IMR-90 (cell line): ENCODE measurements at regions not wholly inside any gene's neighbourhood (a gene's known extent, or its start where the extent isn't known, plus 50 kb on each side); places are given as distances from the start of the nearest gene placed in this dataset.
"Not testable (repeated sequence)": the region's sequence is repeated elsewhere in the genome, so short reads cannot be mapped to it uniquely, and the experiment has no call there.

ENCODE experiments used
- ATAC-seq: fragments of 200-7000 bp; cut with Tn5 transposase; 2 replicates; pipeline ENCODE4 v1.9.1; 2020; ENCODE audit warnings: low read depth, mild to moderate bottlenecking, moderate library complexity
- BruUV-seq: library from RNA; stranded (reverse); fragments of 400-500 nt; replicated peaks from 2 replicates; lab custom pipeline; 2021; lab: Mats Ljungman, UMichigan
- CTCF ChIA-PET: fragments of 300-600 bp; formaldehyde crosslinking; extraction: SDS; loops from one replicate; lab custom pipeline; 2021; ENCODE audit warnings: antibody characterized with exemption; lab: Yijun Ruan, JAX
- POLR2A ChIA-PET: fragments of 300-600 bp; sonication (Branson Sonifier 250); formaldehyde crosslinking; loops from one replicate; lab custom pipeline; 2022; ENCODE audit warnings: antibody characterized with exemption; ENCODE audit not compliant: unreplicated experiment; lab: Charles Lee
- DNase-seq: peaks from one replicate; pipeline ENCODE4 v3.0.0; 2013
- H2AFZ ChIP-seq: replicated peaks from 2 replicates; pipeline ENCODE3; 2013; ENCODE audit warnings: low read length, mild to moderate bottlenecking; ENCODE audit not compliant: poor library complexity
- H2AK5ac ChIP-seq: 2 replicates; pipeline ENCODE4 v1.6.1; 2013; ENCODE audit warnings: low read depth, low read length, inconsistent platforms
- H2AK9ac ChIP-seq: replicated peaks from 2 replicates; pipeline ENCODE3; 2013; ENCODE audit warnings: mild to moderate bottlenecking, low read depth, low read length, moderate library complexity; ENCODE audit not compliant: poor library complexity
- H2BK120ac ChIP-seq: 2 replicates; pipeline ENCODE4 v1.6.1; 2013; ENCODE audit warnings: low read depth, low read length, inconsistent platforms
- H2BK15ac ChIP-seq: 3 replicates; pipeline ENCODE4 v1.6.1; 2013; ENCODE audit warnings: low read depth, low read length, inconsistent platforms
- H2BK20ac ChIP-seq: 2 replicates; pipeline ENCODE4 v1.6.1; 2013; ENCODE audit warnings: low read depth, mild to moderate bottlenecking, inconsistent platforms, low read length, moderate library complexity
- H2BK5ac ChIP-seq: 2 replicates; pipeline ENCODE4 v1.6.1; 2013; ENCODE audit warnings: mild to moderate bottlenecking, low read depth, low read length, inconsistent platforms; ENCODE audit not compliant: poor library complexity, severe bottlenecking
- H3K14ac ChIP-seq: replicated peaks from 2 replicates; pipeline ENCODE4 v1.6.1; 2013; ENCODE audit warnings: low read depth, low read length, inconsistent platforms
- H3K18ac ChIP-seq: 2 replicates; pipeline ENCODE4 v1.6.1; 2013; ENCODE audit warnings: low read depth, low read length, control low read depth
- H3K23ac ChIP-seq: 2 replicates; pipeline ENCODE4 v1.6.1; 2013; ENCODE audit warnings: low read depth, low read length, inconsistent platforms
- H3K27ac ChIP-seq: 2 replicates; pipeline ENCODE4 v1.5.1; 2013; ENCODE audit warnings: mild to moderate bottlenecking, control low read depth, low read length; ENCODE audit not compliant: insufficient read depth
- H3K27me3 ChIP-seq: 2 replicates; pipeline ENCODE4 v1.6.1; 2013; ENCODE audit warnings: low read length; ENCODE audit not compliant: control insufficient read depth, insufficient read depth
- H3K36me3 ChIP-seq: 2 replicates; pipeline ENCODE4 v1.6.1; 2013; ENCODE audit warnings: low read length, mixed read lengths; ENCODE audit not compliant: control insufficient read depth, insufficient read depth
- H3K4ac ChIP-seq: 2 replicates; pipeline ENCODE4 v1.6.1; 2013; ENCODE audit warnings: low read depth, low read length, inconsistent platforms
- H3K4me1 ChIP-seq: 2 replicates; pipeline ENCODE4 v1.6.1; 2013; ENCODE audit warnings: low read length, mixed read lengths; ENCODE audit not compliant: control insufficient read depth, insufficient read depth
- H3K4me2 ChIP-seq: 2 replicates; pipeline ENCODE4 v1.6.1; 2013; ENCODE audit warnings: low read depth, mild to moderate bottlenecking, control low read depth, low read length, moderate library complexity
- H3K4me3 ChIP-seq: 2 replicates; pipeline ENCODE4 v1.5.1; 2013; ENCODE audit warnings: low read depth, mild to moderate bottlenecking, control low read depth, low read length, moderate library complexity; ENCODE audit not compliant: insufficient read depth
- H3K56ac ChIP-seq: 2 replicates; pipeline ENCODE4 v1.6.1; 2013; ENCODE audit warnings: low read length, inconsistent platforms; ENCODE audit not compliant: insufficient read depth; ENCODE audit errors: extremely low read depth
- H3K79me1 ChIP-seq, 2 experiments: 2 replicates each; pipeline ENCODE4 v1.6.1; 2013; ENCODE audit warnings: low read length in 2 of 2, inconsistent platforms in 1 of 2, low read depth in 1 of 2
- H3K9ac ChIP-seq: 2 replicates; pipeline ENCODE4 v1.6.1; 2013; ENCODE audit warnings: low read depth, low read length, control low read depth
- H3K9me1 ChIP-seq: 2 replicates; pipeline ENCODE4 v1.6.1; 2013; ENCODE audit warnings: low read length, inconsistent platforms; ENCODE audit not compliant: insufficient read depth
- H3K9me3 ChIP-seq: 2 replicates; pipeline ENCODE4 v1.6.1; 2013; ENCODE audit warnings: low read length; ENCODE audit not compliant: control insufficient read depth, insufficient read depth
- H4K20me1 ChIP-seq: 2 replicates; pipeline ENCODE4 v1.6.1; 2013; ENCODE audit warnings: low read length, inconsistent platforms; ENCODE audit not compliant: insufficient read depth
- H4K5ac ChIP-seq: 2 replicates; pipeline ENCODE4 v1.6.1; 2013; ENCODE audit warnings: mild to moderate bottlenecking, low read depth, low read length, control low read depth
- H4K8ac ChIP-seq, 2 experiments: 2 replicates each; pipeline ENCODE4 v1.6.1; 2013; ENCODE audit warnings: low read depth in 2 of 2, low read length in 2 of 2, control low read depth in 1 of 2, inconsistent platforms in 1 of 2
- H4K91ac ChIP-seq: 2 replicates; pipeline ENCODE4 v1.6.1; 2013; ENCODE audit warnings: low read depth, low read length, inconsistent platforms; ENCODE audit not compliant: insufficient read depth
- CEBPB ChIP-seq: IDR thresholded peaks from 2 replicates; pipeline ENCODE4 v1.6.1; 2012; ENCODE audit warnings: low read depth, low read length, improper control_type of control experiment
- WGBS, 2 experiments: methylation state at CpG; one replicate each; pipeline versions ENCODE4 v1.1.5 to v1.1.7; 2013; ENCODE audit warnings: missing lambda C conversion rate in 2 of 2; ENCODE audit not compliant: insufficient read length in 1 of 2; ENCODE audit errors: extremely low coverage in 2 of 2; 5-methylcytosine and 5-hydroxymethylcytosine counted together
- dilution Hi-C: fragments of 300-500 bp; cut with HindIII; formaldehyde crosslinking; loops from one replicate; pipeline ENCODE4 v1.14.3; 2018; ENCODE audit warnings: low sequenced_read_pairs; ENCODE audit not compliant: unreplicated experiment
- in situ Hi-C: fragments of 300-500 bp; cut with MboI; formaldehyde crosslinking; loops from 3 replicates; pipeline ENCODE4 v1.14.3; 2019; ENCODE audit warnings: low sequenced_read_pairs, inconsistent platforms, mixed read lengths
- intact Hi-C: fragments of 100-400 bp; cut with micrococcal nuclease; formaldehyde crosslinking; loops from 2 replicates; pipeline ENCODE4 v1.10.0; 2022
- TF ChIP-seq, protein P1 (sequence below): fragments of 150-350 bp; IDR thresholded peaks from 2 replicates; pipeline ENCODE4 v1.6.1; 2016; ENCODE audit warnings: low read depth, mild to moderate bottlenecking, low read length, moderate library complexity, borderline replicate concordance

DNA sequence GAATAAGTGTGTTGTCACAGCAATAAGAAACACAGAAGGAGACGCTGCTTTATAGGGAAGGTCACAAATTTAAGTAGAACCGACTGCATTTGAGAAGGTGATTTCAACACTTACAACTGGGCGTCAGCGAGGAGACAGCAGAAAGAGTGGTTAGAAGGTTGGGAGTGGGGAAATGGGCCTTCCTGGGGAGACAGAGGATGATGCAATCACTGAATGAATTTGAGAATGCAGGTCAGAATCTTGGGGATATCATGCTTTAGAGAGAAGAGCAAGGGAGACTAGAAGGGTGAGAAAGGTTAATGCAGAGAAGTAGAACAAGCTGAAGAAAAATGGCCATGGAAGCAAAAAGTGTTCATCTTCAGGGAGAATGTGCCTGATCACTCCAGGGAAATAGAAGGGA lies 616.1 kb upstream of the FAM98A start:
- no peak overlapping the region for H2BK120ac ChIP-seq
- DNase-seq: no peak
- ChIA-PET CTCF (no interaction called here), POLR2A (no interaction called here)
- H3K79me1 ChIP-seq: no peaks in the 10 kb centered on the region
- no peak overlapping the region for H2BK5ac ChIP-seq
- H3K27ac ChIP-seq: no peak overlapping the region
- H3K4me3 ChIP-seq: no peak overlapping the region
- H3K9ac ChIP-seq: no peak overlapping the region
- in situ Hi-C loops (no loop called here), dilution Hi-C loops (no loop called here), intact Hi-C loops (no loop called here)
- no peak overlapping the region for H2BK15ac ChIP-seq
- H2BK20ac ChIP-seq: no peak overlapping the region
- no peak overlapping the region for H3K4me2 ChIP-seq
- no peak for ATAC-seq
- no peak overlapping the region for H4K91ac ChIP-seq
- H3K4ac ChIP-seq: no peak overlapping the region
- H2AK9ac ChIP-seq: no peak overlapping the region
- no peaks in the 10 kb centered on the region for H3K9me1 ChIP-seq
- H3K9me3 ChIP-seq: 0 out of 2 replicates have a peak, but pooled peaks cover 4% of the 10 kb centered on the region
- no peaks in the 10 kb centered on the region for H3K36me3 ChIP-seq
- H3K27me3 ChIP-seq: no peaks in the 10 kb centered on the region
- no peak overlapping the region for H3K14ac ChIP-seq
- BruUV-seq: no TSS peak
- WGBS, 2 experiments: 57% methylated on average over 1 of the region's 4 CpGs; no CpG with 5 or more reads in 1 of the 2 experiments
- no peak overlapping the region for H2AK5ac ChIP-seq
- no peaks in the 10 kb centered on the region for H4K20me1 ChIP-seq
- H4K8ac ChIP-seq: no peak overlapping the region
- no peak overlapping the region for H3K56ac ChIP-seq
- H3K18ac ChIP-seq: no peak overlapping the region
- H4K5ac ChIP-seq: no peak overlapping the region
- H3K4me1 ChIP-seq: no peaks in the 10 kb centered on the region
- H2AFZ ChIP-seq: no peak overlapping the region
- TF ChIP-seq CEBPB: peak; percentile 33; the same call in 1 of the 2 replicates
- TF ChIP-seq, protein P1, sequence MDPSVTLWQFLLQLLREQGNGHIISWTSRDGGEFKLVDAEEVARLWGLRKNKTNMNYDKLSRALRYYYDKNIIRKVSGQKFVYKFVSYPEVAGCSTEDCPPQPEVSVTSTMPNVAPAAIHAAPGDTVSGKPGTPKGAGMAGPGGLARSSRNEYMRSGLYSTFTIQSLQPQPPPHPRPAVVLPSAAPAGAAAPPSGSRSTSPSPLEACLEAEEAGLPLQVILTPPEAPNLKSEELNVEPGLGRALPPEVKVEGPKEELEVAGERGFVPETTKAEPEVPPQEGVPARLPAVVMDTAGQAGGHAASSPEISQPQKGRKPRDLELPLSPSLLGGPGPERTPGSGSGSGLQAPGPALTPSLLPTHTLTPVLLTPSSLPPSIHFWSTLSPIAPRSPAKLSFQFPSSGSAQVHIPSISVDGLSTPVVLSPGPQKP: no peak
- H3K23ac ChIP-seq: no peak overlapping the region

DNA sequence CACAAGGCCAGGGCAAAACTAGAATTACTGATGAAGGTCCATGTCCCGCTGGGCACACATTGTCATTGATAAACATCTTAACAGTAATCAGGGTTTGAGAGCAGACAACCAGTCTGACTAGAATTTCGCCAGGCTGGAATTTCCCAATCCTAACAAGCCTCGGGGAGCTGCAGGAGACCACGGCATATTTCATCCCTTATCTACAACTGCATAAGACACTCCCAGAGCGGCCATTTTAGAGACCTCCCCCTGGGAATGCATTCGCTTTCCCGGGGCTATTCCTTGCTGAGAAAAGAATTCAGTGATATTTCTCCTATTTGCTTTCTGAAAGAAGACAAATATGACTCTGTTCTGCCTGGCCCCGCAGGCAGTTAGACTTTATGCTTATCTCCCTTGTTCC lies 611.3 kb upstream of the FAM98A start:
- H4K5ac ChIP-seq, H3K4ac ChIP-seq, H3K36me3 ChIP-seq, POLR2A ChIA-PET, H3K4me3 ChIP-seq, H2BK5ac ChIP-seq, H2AK5ac ChIP-seq, H3K9me1 ChIP-seq, in situ Hi-C loops, H3K4me1 ChIP-seq, intact Hi-C loops, H2BK15ac ChIP-seq, DNase-seq, BruUV-seq, H3K18ac ChIP-seq, H4K8ac ChIP-seq, H2AK9ac ChIP-seq, H4K20me1 ChIP-seq, H4K91ac ChIP-seq, H3K27me3 ChIP-seq, H3K79me1 ChIP-seq, H3K4me2 ChIP-seq, ATAC-seq, H2BK20ac ChIP-seq, H3K23ac ChIP-seq, H3K9ac ChIP-seq, H3K56ac ChIP-seq, CTCF ChIA-PET, H2AFZ ChIP-seq, H3K27ac ChIP-seq, H3K14ac ChIP-seq, H2BK120ac ChIP-seq, dilution Hi-C loops: not testable (repeated sequence)
- 43% methylated on average over 3 of the region's 8 CpGs; no CpG with 5 or more reads in 1 of the 2 experiments for WGBS, 2 experiments
- H3K9me3 ChIP-seq: peaks cover 11% of the 10 kb centered on the region; the same call in 1 of the 2 replicates
